GM18519 (cell line): ENCODE measurements at regions not wholly inside any gene's neighbourhood (a gene's known extent, or its start where the extent isn't known, plus 50 kb on each side); places are given as distances from the start of the nearest gene placed in this dataset.
"Not testable (repeated sequence)": the region's sequence is repeated elsewhere in the genome, so short reads cannot be mapped to it uniquely, and the experiment has no call there.

Experiments used
- ATAC-seq: cut with Tn5 transposase; IDR thresholded peaks from one replicate; pipeline ENCODE4 v1.9.1; 2021; ENCODE audit warnings: mild to moderate bottlenecking, moderate library complexity; ENCODE audit not compliant: unreplicated experiment, low FRiP score

DNA sequence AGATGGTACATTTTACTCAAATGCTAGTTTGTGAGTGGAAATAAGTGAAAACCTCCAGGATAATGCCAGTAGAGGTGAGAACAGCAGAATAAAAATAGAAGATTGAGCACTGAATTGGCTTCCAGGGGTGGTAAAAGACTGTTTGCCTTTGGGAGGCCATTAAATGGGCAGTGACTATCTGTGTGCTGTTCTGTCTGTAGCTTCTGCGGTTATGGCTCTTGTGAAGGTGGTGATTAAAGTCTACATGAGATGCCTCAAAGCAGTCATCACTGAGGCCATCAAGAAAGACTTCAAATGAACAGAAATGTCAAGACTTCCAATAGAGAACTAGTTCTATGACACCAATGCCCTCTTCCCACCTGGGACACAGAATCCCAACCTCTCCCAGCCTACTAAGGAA, 108.8 kb downstream of the EFHB start:
- ATAC-seq, result no peak

DNA sequence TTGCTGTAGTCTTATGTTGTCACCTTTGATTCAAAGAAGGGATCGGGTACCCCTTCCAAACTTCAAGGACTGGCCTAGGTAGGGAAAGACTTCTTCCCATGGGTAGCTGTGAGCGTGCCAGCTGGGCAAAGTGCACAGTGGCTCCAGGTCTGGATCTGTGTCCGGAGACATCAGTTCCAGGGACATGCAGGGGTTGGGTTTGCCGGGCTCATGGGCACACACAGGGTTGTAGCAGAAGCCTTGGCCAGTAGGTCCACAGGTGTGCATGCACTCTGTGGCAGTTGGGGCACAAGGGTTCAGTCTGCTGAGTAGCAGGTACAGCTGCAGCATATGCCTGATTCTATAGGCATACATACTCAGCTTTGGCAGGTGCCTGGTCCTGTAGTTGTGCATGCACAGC, 111.2 kb downstream of the EFHB start:
- ATAC-seq, result no peak

DNA sequence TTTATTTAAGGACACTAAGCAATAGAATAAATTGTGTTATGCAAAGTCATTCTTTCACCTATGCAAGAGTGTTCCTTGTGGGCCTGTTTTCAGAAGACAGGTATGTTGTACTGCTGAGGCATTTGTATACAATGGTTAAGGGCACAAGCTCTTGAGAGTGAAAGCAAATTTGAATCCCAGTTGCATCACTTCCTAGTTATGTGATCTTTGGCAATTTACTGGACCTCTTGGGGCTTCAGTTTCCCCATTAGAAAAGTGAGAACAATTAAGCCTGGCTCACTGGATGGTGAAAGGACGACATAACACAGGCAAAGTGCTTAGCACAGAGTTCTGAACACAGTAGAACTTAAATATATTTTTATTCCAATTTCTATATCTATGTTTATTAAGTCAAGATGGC, 117.4 kb downstream of the EFHB start:
- no peak for ATAC-seq

DNA sequence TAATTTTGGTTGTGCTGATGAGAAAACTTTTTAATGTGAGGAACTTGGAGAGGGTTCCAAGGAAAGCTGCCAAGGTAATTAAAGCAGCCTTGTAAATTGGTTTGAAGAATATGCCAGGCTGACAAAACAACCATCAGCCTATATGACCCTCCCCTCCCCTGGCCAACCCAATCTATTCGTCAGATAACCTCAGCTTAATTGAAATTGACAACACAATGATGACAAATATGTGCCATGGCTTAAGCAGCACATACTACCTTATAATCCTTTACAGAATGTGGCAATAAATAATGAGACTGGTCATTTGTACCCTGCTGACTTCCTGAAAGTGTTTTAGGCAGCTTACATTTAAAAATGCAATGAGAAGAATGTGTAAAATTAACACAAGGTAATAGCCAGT, 118.2 kb downstream of the EFHB start:
- no peak for ATAC-seq

DNA sequence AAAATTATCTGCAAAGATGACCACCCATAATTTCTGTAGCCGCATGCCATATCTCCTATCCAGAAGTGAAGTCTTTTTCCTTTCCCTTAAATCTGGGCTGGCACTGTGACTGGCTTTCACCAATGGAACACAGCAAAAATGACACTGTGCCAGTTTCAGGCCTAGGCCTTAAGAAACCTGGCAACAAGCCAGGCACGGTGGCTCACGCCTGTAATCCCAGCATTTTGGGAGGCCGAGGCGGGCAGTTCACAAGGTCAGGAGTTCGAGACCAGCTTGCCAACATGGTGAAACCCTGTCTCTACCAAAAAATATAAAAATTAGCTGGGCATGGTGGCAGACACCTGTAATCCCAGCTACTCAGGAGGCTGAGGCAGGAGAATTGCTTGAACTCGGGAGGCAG, 120.3 kb downstream of the EFHB start:
- ATAC-seq, result not testable (repeated sequence)

DNA sequence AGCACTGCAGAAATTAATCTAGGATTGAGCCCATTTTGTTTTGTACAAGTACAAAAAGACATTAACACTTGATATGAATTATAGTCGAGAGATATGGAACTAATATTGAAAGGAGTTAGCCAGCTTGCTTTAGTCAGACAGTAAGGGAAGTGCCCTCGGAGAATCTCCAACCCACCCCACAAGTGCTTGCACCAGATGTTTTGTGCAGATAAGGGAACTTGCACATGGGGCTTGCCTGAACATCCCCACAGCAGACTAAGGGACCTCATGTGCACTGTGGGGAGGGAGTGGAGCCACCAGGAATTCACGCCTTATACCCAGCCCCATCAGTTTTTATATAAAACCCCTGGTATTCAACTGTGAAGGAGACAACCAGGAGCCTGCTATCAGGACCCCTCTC, 122.3 kb downstream of the EFHB start:
- no peak for ATAC-seq

DNA sequence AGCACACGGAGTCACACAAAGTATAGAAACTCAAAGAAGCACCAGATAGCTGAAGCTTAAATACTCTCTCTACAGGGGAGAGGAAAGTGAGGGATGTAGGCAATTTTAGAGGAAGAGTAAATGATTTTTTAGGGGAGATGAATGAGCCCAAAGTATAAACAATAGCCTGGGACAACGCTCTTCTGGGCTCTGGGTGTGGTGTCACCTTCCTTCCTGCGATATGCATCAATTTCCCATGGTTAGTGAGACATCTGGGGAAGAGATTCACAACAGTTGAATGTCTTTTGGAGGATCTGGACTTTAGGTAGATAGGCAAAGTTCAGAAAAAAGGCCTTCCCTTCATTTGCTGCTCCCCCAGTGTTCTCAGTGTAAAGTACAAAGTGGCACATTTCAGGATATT, 125.2 kb downstream of the EFHB start:
- no peak for ATAC-seq

DNA sequence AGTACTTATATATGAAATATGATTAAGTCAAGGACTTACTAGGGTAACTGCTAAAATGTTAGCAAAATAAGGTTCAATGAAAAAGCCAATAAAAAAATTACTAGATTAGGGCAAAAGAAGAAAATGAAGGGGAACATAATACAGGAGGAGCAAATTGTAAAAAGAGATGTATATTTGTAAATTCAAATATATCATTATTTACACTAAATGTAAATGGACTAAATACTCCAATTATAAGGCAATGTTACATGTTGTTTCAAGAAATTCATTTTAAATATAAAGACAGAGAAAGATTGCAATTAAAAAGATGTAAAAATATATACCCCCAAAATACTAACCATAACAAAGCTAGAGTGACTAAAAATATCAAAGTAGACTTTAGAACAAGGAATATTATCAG, 134.1 kb downstream of the EFHB start:
- no peak for ATAC-seq

DNA sequence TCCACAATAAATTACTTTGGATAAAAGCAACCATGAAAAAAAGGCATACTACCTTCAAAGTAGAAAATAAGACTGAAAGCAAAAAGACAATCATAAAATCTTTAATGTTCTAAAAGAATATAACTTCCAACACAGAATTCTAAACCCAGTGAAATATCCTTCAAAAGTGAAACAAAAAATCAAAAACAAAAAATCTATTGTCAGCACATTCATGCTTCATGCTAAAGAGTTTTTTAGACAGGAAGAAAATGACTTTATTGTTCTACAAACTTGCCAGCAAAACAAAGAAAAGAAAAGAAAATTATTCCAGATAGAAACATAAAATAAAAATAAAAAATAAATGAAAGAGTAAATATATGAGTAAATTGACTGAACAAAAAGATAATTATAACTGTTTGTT, 134.9 kb downstream of the EFHB start:
- no peak for ATAC-seq

DNA sequence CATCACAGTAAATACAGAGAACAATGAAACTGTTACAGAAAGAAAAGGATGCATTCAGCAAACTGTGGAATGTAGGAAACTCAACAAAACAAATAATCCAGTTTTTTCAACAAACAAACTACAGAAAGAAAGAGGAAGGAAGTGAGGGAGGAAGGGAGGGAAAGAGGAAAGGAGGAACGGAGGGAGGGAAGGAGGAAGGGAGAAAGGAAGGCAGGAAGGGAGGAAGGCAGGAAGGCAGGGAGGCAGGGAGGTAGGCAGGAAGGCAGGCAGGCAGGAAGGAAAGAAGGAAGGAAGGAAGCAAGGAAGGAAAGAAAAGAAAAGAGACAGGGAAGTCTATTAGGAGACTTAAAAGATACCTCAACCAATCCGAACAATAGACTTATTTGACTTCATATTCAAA, 135.7 kb downstream of the EFHB start:
- no peak for ATAC-seq

DNA sequence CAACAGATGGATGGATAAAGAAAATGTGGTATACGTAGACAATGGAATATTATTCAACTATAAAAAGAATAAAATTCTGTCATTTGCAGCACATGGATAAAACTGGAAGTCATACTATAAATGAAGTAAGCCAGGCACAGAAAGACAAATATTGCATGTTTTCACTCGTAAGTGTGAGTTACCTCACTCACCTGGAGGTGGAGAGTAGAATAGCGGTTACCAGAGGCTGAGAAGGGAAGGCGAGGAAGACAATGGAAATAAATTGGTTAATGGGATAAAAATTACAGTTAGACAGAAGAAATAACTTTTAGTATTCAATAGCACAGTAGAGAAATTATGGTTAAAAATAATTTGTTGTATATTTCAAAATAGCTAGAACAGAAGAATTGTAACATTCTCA, 141.6 kb downstream of the EFHB start:
- ATAC-seq, result no peak

DNA sequence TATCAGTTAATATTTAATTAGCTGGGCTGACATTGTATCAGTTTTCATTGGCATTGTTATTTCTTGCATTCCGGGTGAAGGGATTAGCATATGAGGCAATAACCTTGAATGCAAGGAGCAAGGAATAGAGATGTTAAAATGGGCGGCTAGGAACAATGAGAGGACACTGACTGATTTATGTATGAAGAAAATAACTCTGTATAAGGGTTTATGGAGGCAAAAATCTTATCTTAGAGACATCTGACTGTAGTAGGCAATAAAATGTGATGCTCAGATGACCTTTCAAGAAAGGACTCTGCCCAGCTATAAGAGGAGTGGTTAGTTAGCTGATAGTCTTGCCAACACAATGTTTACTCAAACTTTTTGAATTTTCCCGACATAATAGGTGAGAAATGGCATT, 158.3 kb downstream of the EFHB start:
- ATAC-seq, result no peak

DNA sequence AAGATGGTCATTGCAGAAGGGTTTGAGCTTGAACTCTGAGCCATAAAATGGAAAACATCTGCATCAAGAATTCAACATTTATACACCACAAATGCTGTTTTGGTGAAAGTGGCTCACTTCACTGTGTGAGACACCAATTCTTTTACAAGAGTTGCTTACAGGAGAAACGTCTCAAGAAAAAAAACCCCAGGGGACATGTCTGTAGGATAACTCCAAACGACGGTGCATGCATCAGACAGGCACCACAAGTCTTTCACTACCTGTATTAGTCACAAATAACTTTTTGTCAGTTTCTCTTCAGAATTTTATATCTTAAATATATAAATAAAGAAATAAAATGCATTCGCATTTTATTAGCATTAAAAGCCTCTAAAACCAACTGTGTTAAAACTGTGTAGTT, 164.3 kb downstream of the EFHB start:
- ATAC-seq, result peak; percentile 62

DNA sequence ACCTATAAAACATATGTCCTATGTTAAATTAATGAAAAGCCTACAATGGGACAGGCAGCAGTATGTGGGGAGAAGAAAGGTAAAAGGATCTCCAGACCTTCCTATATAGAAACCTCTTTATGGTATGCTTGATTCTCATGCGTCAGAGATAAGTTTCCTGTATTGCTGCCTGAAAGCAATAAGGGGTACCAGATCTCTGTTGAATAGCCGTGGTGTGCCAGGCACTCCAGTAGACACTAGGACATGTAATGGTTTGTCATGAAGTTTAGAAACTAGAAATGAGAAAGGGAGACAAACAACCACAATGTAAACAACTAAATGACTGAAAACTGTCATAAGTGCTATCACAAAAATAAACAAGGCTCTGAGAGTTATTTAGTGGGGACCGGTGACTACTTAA, 168.1 kb downstream of the EFHB start:
- ATAC-seq, result no peak

DNA sequence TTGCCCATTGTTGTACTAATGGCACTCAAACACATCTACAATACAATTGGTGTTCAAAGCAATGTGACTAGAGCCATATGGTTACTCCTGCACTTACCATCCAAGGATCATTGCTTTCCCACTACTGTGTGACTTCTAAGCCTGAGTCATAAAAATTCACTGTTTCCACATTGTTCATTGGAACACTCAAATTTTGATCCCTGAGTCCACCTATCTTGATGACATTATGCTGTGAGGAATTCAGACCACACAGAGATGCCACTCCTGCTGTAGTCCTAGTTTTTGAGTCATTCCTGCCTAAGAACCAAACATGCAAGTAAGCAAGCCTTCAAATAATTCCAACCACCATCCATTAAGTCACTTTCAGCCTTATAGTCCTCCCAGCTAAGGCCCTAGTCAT, 176.2 kb downstream of the EFHB start:
- no peak for ATAC-seq

DNA sequence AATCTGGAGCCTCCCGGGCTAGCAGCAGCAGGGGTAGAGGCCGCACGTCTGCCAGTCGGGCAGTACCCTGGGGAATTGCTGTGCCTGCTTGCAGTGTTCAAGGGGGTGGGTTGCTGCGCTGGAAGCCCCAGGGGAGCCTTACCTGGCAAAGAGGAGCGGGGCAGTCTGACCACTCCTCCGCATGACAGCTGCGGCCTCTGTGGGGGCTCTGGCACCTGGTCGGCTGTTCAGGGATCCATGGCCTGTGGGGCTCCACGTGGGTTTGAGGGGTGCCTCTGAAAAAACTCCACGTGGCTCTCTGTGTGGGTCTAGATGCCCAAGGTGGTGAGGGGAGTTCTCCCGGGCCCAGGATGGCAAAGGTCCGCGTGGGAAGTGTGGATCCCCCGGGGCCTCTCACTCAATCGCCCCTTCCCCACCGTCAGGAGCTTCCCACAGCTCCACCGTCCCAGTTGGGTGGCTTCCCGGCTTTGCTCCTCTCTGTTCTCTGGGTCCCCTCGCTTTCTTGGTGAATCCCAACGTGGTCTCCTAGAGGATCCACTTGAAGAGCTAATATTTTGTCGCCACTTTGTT, 184.5 kb downstream of the EFHB start:
- ATAC-seq, result no peak

DNA sequence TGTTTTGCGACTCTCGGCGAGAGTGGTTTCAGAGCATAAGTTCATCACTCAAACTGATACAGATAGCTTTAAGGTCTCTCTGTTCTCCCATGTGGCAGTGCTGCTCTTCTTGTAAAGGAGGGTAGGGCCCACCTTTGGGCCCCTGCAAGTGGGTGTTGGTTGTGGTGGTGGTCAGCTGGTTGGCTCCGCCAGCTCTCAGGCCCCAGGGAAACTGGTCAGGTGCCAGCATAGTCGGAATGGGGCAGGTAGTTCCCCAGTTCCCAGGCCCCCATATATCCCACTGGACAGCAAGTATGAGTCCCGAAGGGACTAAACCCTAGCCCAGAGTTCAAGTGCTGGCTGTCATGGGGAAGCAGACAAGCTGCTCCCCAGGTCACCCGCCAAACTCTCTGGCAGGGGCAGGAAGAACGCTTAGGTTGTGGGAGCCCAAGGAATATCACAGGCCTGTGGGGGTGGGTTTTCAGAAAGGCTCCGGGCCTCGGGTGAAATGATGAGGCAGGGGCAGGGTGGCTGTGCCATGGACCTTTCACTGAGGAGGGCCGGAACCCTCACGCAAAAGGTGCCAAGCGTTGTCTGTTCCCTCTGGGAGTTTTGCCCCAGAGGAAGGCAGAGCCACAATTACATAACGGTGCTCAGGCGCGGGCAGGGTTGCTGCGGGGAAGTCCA, 185.1 kb downstream of the EFHB start:
- ATAC-seq, result no peak

DNA sequence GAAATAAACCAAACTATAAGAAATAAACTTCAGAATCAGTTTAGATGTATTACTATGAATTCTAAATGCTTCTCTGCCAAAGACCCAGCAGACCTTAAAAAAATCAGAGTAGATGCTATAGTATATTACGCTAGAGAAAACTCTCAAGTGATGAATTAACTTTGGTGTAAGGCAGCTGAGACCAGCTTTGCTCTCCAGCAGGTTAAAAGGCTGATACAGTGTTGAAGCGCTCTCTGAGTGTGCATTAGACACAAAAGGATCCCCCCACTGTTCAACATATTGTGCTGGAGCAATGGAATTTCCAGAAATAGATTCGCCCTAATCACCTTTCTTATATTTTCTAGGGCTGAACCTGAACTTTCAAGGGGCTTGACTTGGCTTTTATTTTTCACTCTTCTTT, 190.0 kb downstream of the EFHB start:
- no peak for ATAC-seq

DNA sequence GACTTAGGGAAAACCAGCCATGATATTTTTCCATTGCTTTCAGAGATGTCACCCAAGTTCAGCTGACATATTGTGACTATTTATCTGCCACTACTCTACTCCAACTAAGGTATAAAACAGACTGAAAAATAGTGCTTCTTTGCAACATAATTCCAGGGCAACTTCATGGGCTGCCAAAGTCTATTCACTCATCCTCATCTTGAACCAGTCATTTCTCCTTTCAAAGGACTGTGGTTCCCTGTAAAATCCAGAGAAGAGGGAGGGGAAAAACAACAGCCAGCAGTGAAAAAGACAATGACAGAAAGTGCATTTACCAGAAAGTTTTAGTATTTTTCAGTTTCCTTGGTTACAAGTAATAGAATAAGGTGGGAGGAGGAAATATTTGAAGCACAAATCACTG, 191.1 kb downstream of the EFHB start:
- ATAC-seq, result no peak

DNA sequence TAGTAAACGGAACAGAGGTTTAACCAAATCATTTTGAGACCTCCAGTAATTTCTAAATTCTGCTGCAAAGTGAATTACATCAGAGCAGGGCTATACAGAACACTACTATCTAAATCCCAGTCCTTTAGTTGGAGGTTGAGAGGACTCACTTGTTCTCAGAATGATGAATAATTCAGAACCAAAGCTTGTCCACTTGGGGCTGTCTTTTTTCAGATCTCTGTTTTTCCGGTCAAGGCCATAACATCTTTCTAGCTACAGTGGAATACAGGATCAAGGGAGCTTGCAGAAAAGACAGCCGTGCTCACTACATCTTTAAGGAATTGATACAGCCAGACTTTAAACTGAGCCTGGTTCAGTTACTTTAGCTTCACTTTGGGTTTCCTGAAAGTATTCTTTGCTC, 194.5 kb downstream of the EFHB start:
- no peak for ATAC-seq

DNA sequence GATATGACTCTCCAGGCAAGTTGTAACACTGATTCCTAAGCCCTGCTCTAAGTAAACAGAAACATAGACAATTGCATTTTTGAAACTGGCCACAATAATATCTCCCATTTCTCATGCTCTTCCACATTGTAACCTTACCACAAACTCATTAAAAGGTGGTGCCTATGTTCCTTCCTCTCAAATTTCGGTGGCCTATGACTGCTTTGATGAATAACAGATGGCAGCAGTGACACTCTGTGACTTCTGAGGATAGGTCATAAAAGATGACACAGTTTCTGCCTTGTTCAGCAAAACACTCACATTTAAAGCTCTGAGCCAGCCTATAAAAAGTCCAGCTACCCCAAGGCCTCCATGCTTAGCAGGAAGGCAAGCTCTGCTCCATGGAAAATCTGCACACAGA, 195.2 kb downstream of the EFHB start:
- ATAC-seq, result no peak

DNA sequence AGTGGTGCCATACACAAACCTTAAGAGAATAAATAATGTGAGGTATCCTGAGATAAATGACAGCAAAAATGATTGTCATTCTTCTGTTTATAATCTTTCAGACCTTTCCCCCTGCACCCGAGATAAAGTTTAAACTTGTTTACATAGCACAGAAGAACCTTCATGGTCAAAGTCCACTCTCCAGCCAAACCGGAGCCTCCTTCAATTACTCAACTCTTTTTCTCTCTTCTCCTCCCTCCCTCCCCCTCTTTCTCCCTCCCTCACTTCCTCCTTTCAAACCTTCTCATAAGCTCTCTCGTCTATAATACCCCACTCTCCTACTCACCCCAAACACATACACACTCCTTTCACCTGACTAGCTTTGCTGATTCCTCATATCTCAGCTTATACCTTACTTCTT, 198.9 kb downstream of the EFHB start:
- ATAC-seq, result no peak

DNA sequence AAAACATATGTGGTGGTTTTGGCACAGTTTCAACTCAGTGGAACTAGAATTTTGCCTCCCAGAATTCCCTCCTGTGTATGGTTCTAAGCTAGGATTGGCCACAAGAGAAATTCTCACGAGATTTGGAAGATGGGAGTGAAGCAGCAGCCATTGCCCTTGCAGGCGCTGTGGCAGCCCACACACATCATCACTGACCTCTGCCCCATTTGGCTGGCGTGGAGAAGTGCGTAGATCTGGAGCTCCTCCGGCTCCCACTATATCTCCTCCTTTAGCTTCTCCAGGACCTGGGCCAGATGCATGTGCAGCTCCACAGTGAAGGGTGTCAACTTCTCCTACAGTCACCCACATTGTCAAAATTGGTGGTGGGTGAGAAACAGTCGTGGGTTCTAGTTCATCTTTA, 199.6 kb downstream of the EFHB start:
- no peak for ATAC-seq
